ENCODE measurements at regions not wholly inside any gene's neighbourhood (a gene's known extent, or its start where the extent isn't known, plus 50 kb on each side); places are given as distances from the start of the nearest gene placed in this dataset.

DNA sequence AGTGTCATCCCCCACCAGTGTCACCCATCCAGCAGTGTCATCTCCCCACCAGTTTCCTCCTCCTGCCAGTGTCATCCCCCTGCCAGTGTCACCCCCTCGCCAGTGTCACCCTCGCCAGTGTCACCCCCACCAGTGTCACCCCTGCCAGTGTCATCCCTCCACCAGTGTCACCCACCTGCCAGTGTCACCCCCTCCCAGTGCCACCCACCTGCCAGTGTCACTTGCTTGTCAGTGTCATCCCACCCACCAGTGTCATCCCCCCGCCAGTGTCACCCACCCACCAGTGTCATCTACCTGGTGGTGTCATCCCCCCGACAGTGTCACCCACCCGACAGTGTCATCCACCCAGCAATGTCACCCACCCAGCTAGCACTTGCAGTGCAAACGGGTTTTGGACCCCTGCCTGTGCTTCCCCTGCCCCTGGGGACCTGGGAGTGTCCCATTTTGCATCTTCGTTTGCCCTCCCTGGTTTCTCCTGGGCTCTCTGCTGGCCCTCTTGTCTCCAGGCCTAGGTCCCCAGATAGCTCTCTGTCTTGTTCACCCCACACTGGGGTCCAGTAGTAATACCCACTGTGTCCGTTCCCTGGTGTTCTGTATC lies 99.8 kb upstream of the PRR20G start:
- no peaks in the 10 kb centered on the region for H3K4me1 Mint-ChIP-seq (ENCODE audit: unreplicated experiment)
- TF ChIP-seq, protein P1, sequence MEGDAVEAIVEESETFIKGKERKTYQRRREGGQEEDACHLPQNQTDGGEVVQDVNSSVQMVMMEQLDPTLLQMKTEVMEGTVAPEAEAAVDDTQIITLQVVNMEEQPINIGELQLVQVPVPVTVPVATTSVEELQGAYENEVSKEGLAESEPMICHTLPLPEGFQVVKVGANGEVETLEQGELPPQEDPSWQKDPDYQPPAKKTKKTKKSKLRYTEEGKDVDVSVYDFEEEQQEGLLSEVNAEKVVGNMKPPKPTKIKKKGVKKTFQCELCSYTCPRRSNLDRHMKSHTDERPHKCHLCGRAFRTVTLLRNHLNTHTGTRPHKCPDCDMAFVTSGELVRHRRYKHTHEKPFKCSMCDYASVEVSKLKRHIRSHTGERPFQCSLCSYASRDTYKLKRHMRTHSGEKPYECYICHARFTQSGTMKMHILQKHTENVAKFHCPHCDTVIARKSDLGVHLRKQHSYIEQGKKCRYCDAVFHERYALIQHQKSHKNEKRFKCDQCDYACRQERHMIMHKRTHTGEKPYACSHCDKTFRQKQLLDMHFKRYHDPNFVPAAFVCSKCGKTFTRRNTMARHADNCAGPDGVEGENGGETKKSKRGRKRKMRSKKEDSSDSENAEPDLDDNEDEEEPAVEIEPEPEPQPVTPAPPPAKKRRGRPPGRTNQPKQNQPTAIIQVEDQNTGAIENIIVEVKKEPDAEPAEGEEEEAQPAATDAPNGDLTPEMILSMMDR (IDR thresholded peaks at IDR 0.05): no peak
- peaks cover 6% of the 10 kb centered on the region for H3K9me3 Mint-ChIP-seq (ENCODE audit: unreplicated experiment)
- H3K36me3 Mint-ChIP-seq (ENCODE audit: unreplicated experiment): no peaks in the 10 kb centered on the region
- DNase-seq (ENCODE audit: extremely low spot score, unreplicated experiment): no peak
- H3K4me3 Mint-ChIP-seq (ENCODE audit: unreplicated experiment): no peak overlapping the region
- H3K27me3 Mint-ChIP-seq (ENCODE audit: unreplicated experiment): no peaks in the 10 kb centered on the region
- H3K27ac Mint-ChIP-seq (ENCODE audit: unreplicated experiment): no peak overlapping the region

DNA sequence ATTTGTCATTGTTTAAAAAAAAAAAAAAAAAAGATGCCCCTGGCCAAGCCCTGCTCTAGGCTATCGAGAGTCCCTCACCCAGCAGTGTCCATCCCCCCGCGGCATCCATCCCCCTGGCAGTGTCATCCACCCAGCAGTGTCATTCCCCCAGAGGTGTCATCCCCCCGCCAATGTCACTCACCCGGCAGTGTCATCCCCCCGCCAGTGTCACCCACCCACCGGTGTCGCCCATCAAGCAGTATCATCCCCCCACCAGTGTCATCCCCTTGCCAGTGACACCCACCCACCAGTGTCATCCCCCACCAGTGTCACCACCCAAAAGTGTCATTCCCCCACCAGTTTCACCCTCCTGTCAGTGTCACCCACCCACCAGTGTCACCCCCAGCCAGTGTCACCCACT lies 99.3 kb upstream of the PRR20G start:
- H3K4me1 Mint-ChIP-seq (ENCODE audit: unreplicated experiment): no peaks in the 10 kb centered on the region
- H3K9me3 Mint-ChIP-seq (ENCODE audit: unreplicated experiment): peaks cover 6% of the 10 kb centered on the region
- no peak overlapping the region for H3K27ac Mint-ChIP-seq (ENCODE audit: unreplicated experiment)
- TF ChIP-seq, protein P1 (IDR thresholded peaks at IDR 0.05): no peak
- H3K27me3 Mint-ChIP-seq (ENCODE audit: unreplicated experiment): no peaks in the 10 kb centered on the region
- H3K4me3 Mint-ChIP-seq (ENCODE audit: unreplicated experiment): no peak overlapping the region
- DNase-seq (ENCODE audit: extremely low spot score, unreplicated experiment): no peak
- no peaks in the 10 kb centered on the region for H3K36me3 Mint-ChIP-seq (ENCODE audit: unreplicated experiment)

DNA sequence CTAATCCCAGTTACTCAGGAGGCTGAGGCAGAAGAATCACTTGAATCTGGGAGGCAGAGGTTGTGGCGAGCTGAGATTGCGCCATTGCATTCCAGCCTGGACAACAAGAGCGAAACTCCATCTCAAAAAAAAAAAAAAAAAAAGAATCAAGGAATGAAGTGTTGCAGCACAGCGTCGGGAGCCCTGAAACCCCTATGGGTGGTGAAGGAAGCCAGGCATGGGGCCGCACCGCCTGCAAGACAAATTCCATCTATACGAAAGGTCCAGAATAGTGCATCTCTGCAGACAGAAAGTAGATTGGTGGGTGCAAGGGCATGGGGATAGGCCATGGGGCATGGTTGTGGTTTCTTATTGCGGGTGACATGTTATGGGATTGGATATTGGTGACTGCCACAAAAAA lies 98.6 kb upstream of the PRR20G start:
- TF ChIP-seq, protein P1 (IDR thresholded peaks at IDR 0.05): no peak
- DNase-seq (ENCODE audit: extremely low spot score, unreplicated experiment): no peak
- Mint-ChIP-seq H3K27ac (ENCODE audit: unreplicated experiment) (no peak overlapping the region), H3K36me3 (ENCODE audit: unreplicated experiment) (no peaks in the 10 kb centered on the region), H3K4me1 (ENCODE audit: unreplicated experiment) (no peaks in the 10 kb centered on the region), H3K27me3 (ENCODE audit: unreplicated experiment) (peaks cover 3% of the 10 kb centered on the region), H3K4me3 (ENCODE audit: unreplicated experiment) (no peak overlapping the region), H3K9me3 (ENCODE audit: unreplicated experiment) (peaks cover 12% of the 10 kb centered on the region)

DNA sequence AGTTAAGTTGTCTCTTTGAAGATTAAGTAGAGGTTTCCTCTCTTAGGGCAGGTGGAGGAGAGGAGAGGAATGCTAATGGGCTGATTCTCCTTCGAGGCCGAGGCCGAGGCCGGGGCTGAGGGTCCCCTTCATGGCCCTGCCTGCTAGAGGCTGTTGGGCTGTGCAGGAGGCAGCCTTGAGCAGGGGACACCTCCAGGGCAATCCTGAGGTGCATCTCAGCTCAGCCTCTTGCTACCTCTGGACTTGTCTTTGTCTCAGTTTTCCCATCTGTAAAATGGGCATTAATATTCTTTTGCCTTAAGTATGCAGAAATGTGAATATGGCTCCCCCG lies 97.7 kb upstream of the PRR20G start:
- Mint-ChIP-seq H3K4me3 (ENCODE audit: unreplicated experiment) (no peak overlapping the region), H3K27me3 (ENCODE audit: unreplicated experiment) (peaks cover 11% of the 10 kb centered on the region), H3K36me3 (ENCODE audit: unreplicated experiment) (no peaks in the 10 kb centered on the region), H3K27ac (ENCODE audit: unreplicated experiment) (no peak overlapping the region), H3K4me1 (ENCODE audit: unreplicated experiment) (no peaks in the 10 kb centered on the region), H3K9me3 (ENCODE audit: unreplicated experiment) (peaks cover 16% of the 10 kb centered on the region)
- DNase-seq (ENCODE audit: extremely low spot score, unreplicated experiment): no peak
- TF ChIP-seq, protein P1 (IDR thresholded peaks at IDR 0.05): no peak

DNA sequence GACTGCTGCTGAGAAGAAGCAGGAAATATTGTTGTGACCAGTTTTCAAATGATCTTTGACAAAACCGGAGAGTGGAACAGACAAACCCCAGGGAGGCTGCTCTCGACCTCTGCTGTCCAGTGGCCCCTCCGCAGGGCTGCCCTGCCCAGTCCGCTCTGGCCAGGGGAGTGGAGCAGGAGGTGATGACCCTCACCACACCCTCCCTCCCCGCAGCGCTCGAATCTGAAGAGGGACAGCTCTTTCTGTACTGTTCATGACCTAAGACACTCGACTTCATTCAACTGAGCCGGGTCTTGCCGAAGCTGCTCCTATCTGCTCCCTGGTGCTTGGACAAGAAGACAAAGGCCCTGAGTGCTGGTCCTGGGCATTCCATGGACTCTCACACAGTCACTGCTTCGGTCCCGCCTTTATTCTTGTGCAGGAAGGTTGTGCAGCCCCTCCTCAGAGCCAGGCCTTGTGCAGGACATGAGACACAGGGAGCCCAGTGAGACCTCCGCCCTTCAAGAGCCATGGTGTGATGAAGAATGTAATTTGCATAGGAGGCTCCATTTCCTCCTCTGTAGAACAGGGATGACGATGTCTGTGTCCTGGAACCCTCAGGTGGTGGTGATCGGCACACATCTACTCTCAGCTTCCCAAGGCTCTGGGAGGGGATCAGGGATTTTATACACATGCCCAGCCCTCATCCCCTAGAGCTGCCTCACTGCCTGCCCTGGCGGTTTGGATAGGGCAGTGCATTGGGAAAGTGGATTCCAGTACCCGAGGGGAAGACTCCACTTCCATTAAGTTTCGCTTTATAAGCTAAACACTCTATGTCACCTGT lies 97.1 kb upstream of the PRR20G start:
- Mint-ChIP-seq H3K9me3 (ENCODE audit: unreplicated experiment) (peaks cover 16% of the 10 kb centered on the region), H3K27me3 (ENCODE audit: unreplicated experiment) (peaks cover 14% of the 10 kb centered on the region), H3K27ac (ENCODE audit: unreplicated experiment) (no peak overlapping the region), H3K36me3 (ENCODE audit: unreplicated experiment) (no peaks in the 10 kb centered on the region), H3K4me1 (ENCODE audit: unreplicated experiment) (no peaks in the 10 kb centered on the region), H3K4me3 (ENCODE audit: unreplicated experiment) (no peak overlapping the region)
- DNase-seq (ENCODE audit: extremely low spot score, unreplicated experiment): no peak
- TF ChIP-seq, protein P1 (IDR thresholded peaks at IDR 0.05): no peak

Data from osteocyte (in vitro differentiated cells).